Small intestine (tissue), 7 donors: ENCODE measurements at regions not wholly inside any gene's neighbourhood (a gene's known extent, or its start where the extent isn't known, plus 50 kb on each side); places are given as distances from the start of the nearest gene placed in this dataset.

ENCODE experiments used
- DNase-seq, 2 donors: peaks; one replicate each; pipeline versions ENCODE4 v3.0.0 to v3.0.0-alpha.2; 2013
- FAIRE-seq: peaks from 2 replicates; lab custom pipeline; 2012; peaks lifted over from hg19 to GRCh38; lab: Jason Lieb, UNC
- H3K27ac ChIP-seq, 3 donors: one replicate each; pipeline ENCODE4 v1.5.1; 2013; ENCODE audit warnings: low read length in 2 of 3, mild to moderate bottlenecking in 2 of 3, control low read depth in 1 of 3, inconsistent platforms in 1 of 3, low read depth in 1 of 3, moderate library complexity in 1 of 3
- H3K27me3 ChIP-seq, 3 donors: one replicate each; pipeline ENCODE4 v1.6.1; 2013; ENCODE audit warnings: low read length in 3 of 3, inconsistent platforms in 1 of 3; ENCODE audit not compliant: control insufficient read depth in 3 of 3, insufficient read depth in 3 of 3
- H3K36me3 ChIP-seq, 3 donors: one replicate each; pipeline ENCODE4 v1.6.1; 2013; ENCODE audit warnings: low read length in 3 of 3, inconsistent platforms in 1 of 3, low read depth in 1 of 3, mild to moderate bottlenecking in 1 of 3, moderate library complexity in 1 of 3; ENCODE audit not compliant: control insufficient read depth in 3 of 3, insufficient read depth in 2 of 3
- H3K4me1 ChIP-seq, 3 donors: one replicate each; pipeline ENCODE4 v1.6.1; 2013; ENCODE audit warnings: low read length in 2 of 3, inconsistent platforms in 1 of 3, low read depth in 1 of 3, mild to moderate bottlenecking in 1 of 3, moderate library complexity in 1 of 3; ENCODE audit not compliant: control insufficient read depth in 3 of 3, insufficient read depth in 2 of 3
- H3K4me3 ChIP-seq, 3 donors: one replicate each; pipeline ENCODE4 v1.5.1; 2013; ENCODE audit warnings: low read length in 3 of 3, control low read depth in 1 of 3, inconsistent platforms in 1 of 3, low read depth in 1 of 3, mild to moderate bottlenecking in 1 of 3, moderate library complexity in 1 of 3
- H3K9me3 ChIP-seq, 2 donors: one replicate each; pipeline ENCODE4 v1.6.1; 2013; ENCODE audit warnings: low read depth in 1 of 2, low read length in 1 of 2; ENCODE audit not compliant: control insufficient read depth in 2 of 2, insufficient read depth in 1 of 2
- WGBS, 3 donors: extraction: QIAGEN DNeasy Blood & Tissue Kit; methylation state at CpG; one replicate each; pipeline ENCODE4 v1.1.7; 2013; 5-methylcytosine and 5-hydroxymethylcytosine counted together
- donor health status: healthy with polysubstance abuse.
- donor health status: control.
- donor health status: control.
- donor health status: Bipolar disorder and iron deficiency.
- donor health status: healthy.

GRCh38 chr3:72300621-72301020 is 515.7 kb upstream of the PROK2 start:
- FAIRE-seq (no peak), DNase-seq (no peak)
- Histone ChIP-seq H3K4me3 (no peak overlapping the region), H3K27me3 (peaks cover 0 to 11% (median 0%) of the 10 kb centered on the region in 3 donors), H3K36me3 (no peaks in the 10 kb centered on the region), H3K9me3 (no peaks in the 10 kb centered on the region), H3K27ac (no peak overlapping the region), H3K4me1 (no peaks in the 10 kb centered on the region)
- 66 to 79% (median 72%) methylated on average over 2 of the region's 2 CpGs for WGBS, 3 donors

GRCh38 chr3:72299823-72300222 is 514.9 kb upstream of the PROK2 start:
- WGBS, 3 donors: 66 to 82% (median 72%) methylated on average over 4 of the region's 4 CpGs
- Histone ChIP-seq H3K36me3 (no peaks in the 10 kb centered on the region), H3K4me1 (no peaks in the 10 kb centered on the region), H3K27ac (no peak overlapping the region), H3K9me3 (no peaks in the 10 kb centered on the region), H3K27me3 (peaks cover 0 to 11% (median 0%) of the 10 kb centered on the region in 3 donors), H3K4me3 (no peak overlapping the region)
- DNase-seq (peak in 1 of 2 donors; percentile 26), FAIRE-seq (no peak)

- no peak for DNase-seq
- Histone ChIP-seq H3K4me3 (no peak overlapping the region), H3K27ac (no peak overlapping the region), H3K36me3 (no peaks in the 10 kb centered on the region), H3K27me3 (peaks cover 0 to 10% (median 0%) of the 10 kb centered on the region in 3 donors), H3K9me3 (no peaks in the 10 kb centered on the region), H3K4me1 (no peaks in the 10 kb centered on the region)
- FAIRE-seq: no peak
- WGBS, 3 donors: 64 to 69% (median 69%) methylated on average over 6 of the region's 6 CpGs
These were observed 514.4 kb upstream of the PROK2 start for GRCh38 chr3:72299321-72299802.

- WGBS, 3 donors: 66 to 82% (median 79%) methylated on average over 8 of the region's 8 CpGs
- FAIRE-seq: no peak
These were observed 513.5 kb upstream of the PROK2 start for GRCh38 chr3:72298201-72299152.

GRCh38 chr3:72297481-72297880 is 512.5 kb upstream of the PROK2 start:
- 88 to 92% (median 92%) methylated on average over 1 of the region's 1 CpG for WGBS, 3 donors
- Histone ChIP-seq H3K27me3 (peaks cover 0 to 9% (median 0%) of the 10 kb centered on the region in 3 donors), H3K4me1 (no peaks in the 10 kb centered on the region), H3K27ac (no peak overlapping the region), H3K9me3 (no peaks in the 10 kb centered on the region), H3K4me3 (no peak overlapping the region), H3K36me3 (no peaks in the 10 kb centered on the region)
- DNase-seq: no peak
- no peak for FAIRE-seq

More at GRCh38 chr3:72298201-72299152, 513.5 kb upstream of the PROK2 start:
- no peaks in the 10 kb centered on the region for H3K36me3 ChIP-seq
- H3K27ac ChIP-seq: no peak overlapping the region
- H3K4me1 ChIP-seq: no peaks in the 10 kb centered on the region
- H3K27me3 ChIP-seq: peaks cover 0 to 8% (median 0%) of the 10 kb centered on the region in 3 donors
- DNase-seq: no peak
- H3K9me3 ChIP-seq: no peaks in the 10 kb centered on the region
- H3K4me3 ChIP-seq: no peak overlapping the region

GRCh38 chr3:72296477-72297111 is 511.6 kb upstream of the PROK2 start:
- no peaks in the 10 kb centered on the region for H3K36me3 ChIP-seq
- peaks cover 0 to 13% (median 0%) of the 10 kb centered on the region in 3 donors for H3K27me3 ChIP-seq
- no peak for DNase-seq
- WGBS, 3 donors: 77 to 87% (median 86%) methylated on average over 8 of the region's 8 CpGs
- peak overlapping the region in 2 of 3 donors; percentile 49 to 71 for H3K27ac ChIP-seq
- no peak overlapping the region for H3K4me3 ChIP-seq
- no peaks in the 10 kb centered on the region for H3K9me3 ChIP-seq
- H3K4me1 ChIP-seq: no peaks in the 10 kb centered on the region
- FAIRE-seq: no peak

GRCh38 chr3:72295962-72296450 is 511.1 kb upstream of the PROK2 start:
- Histone ChIP-seq H3K9me3 (no peaks in the 10 kb centered on the region), H3K27ac (peak overlapping the region in 2 of 3 donors; percentile 49 to 71), H3K4me1 (no peaks in the 10 kb centered on the region), H3K27me3 (peaks cover 0 to 17% (median 0%) of the 10 kb centered on the region in 3 donors), H3K36me3 (no peaks in the 10 kb centered on the region), H3K4me3 (no peak overlapping the region)
- DNase-seq (no peak), FAIRE-seq (no peak)
- 87 to 94% (median 93%) methylated on average over 7 of the region's 7 CpGs for WGBS, 3 donors

- no peaks in the 10 kb centered on the region for H3K36me3 ChIP-seq
- H3K9me3 ChIP-seq: no peaks in the 10 kb centered on the region
- WGBS, 3 donors: 56 to 78% (median 73%) methylated on average over 7 of the region's 7 CpGs
- no peaks in the 10 kb centered on the region for H3K4me1 ChIP-seq
- FAIRE-seq (no peak), DNase-seq (no peak)
- H3K27me3 ChIP-seq: peaks cover 0 to 17% (median 0%) of the 10 kb centered on the region in 3 donors
- no peak overlapping the region for H3K27ac ChIP-seq
- no peak overlapping the region for H3K4me3 ChIP-seq
These were observed 510.5 kb upstream of the PROK2 start for GRCh38 chr3:72295276-72295961.
